Activated CD8-positive, alpha-beta memory T cell treated with anti-CD3 and anti-CD28 coated beads, Interleukin-2, amount 10 ng/mL, durations not matched to agents 7 days and 5 days (primary cell): ENCODE measurements at regions not wholly inside any gene's neighbourhood (a gene's known extent, or its start where the extent isn't known, plus 50 kb on each side); places are given as distances from the start of the nearest gene placed in this dataset.
"Not testable (repeated sequence)": the region's sequence is repeated elsewhere in the genome, so short reads cannot be mapped to it uniquely, and the experiment has no call there.

Source experiments
- ATAC-seq: fragments of 150-1000 bp; cut with Tn5 transposase; one replicate; pipeline ENCODE4 v1.10.0; 2021; ENCODE audit warnings: moderate library complexity
- CTCF ChIA-PET: fragments of 350-600 bp; sonication (Branson Sonifier 250); formaldehyde crosslinking; loops from one replicate; lab custom pipeline; 2021; ENCODE audit warnings: antibody characterized with exemption; lab: Charles Lee
- DNase-seq: peaks from one replicate; pipeline ENCODE4 v3.0.0-alpha.2; 2020
- H3K27ac Mint-ChIP-seq: one replicate; pipeline ENCODE4 v1.8.0; 2021; ENCODE audit warnings: mild to moderate bottlenecking, mixed read lengths
- H3K27me3 Mint-ChIP-seq: one replicate; pipeline ENCODE4 v1.8.0; 2021; ENCODE audit warnings: mixed read lengths
- H3K36me3 Mint-ChIP-seq: one replicate; pipeline ENCODE4 v1.8.0; 2021; ENCODE audit warnings: mild to moderate bottlenecking, mixed read lengths
- H3K4me1 Mint-ChIP-seq: one replicate; pipeline ENCODE4 v1.8.0; 2021; ENCODE audit warnings: mixed read lengths
- H3K4me3 Mint-ChIP-seq: one replicate; pipeline ENCODE4 v1.8.0; 2021; ENCODE audit warnings: mild to moderate bottlenecking, moderate library complexity, mixed read lengths
- H3K9me3 Mint-ChIP-seq: one replicate; pipeline ENCODE4 v1.8.0; 2022; ENCODE audit warnings: low read depth, mixed read lengths

DNA sequence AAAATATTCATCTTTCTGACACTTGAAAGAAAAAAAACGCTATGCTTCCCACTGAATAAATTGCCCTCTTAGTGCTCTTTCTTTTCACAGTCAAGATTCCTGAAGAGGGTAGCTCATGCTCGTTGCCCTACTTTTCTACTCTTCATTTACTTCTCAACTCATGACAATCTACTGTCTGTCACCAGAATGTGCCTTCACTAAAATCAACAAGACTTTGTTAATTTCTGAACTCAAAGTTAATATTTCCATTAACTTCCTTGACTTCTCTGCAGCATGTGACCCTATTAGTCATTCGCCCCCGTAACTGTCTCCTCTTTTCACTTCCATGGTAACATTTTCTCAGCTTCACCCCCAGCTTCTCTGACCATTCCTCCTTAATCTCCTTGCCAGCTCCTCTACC is 98.9 kb upstream of the MAPRE2 start:
- no peak overlapping the region for H3K27ac Mint-ChIP-seq
- H3K4me1 Mint-ChIP-seq, result no peaks in the 10 kb centered on the region
- H3K27me3 Mint-ChIP-seq, result peaks cover 20% of the 10 kb centered on the region
- H3K9me3 Mint-ChIP-seq, result no peaks in the 10 kb centered on the region
- DNase-seq (no peak), ATAC-seq (no peak)
- no peak overlapping the region for H3K4me3 Mint-ChIP-seq
- no peaks in the 10 kb centered on the region for H3K36me3 Mint-ChIP-seq
- CTCF ChIA-PET, result no interaction called here

DNA sequence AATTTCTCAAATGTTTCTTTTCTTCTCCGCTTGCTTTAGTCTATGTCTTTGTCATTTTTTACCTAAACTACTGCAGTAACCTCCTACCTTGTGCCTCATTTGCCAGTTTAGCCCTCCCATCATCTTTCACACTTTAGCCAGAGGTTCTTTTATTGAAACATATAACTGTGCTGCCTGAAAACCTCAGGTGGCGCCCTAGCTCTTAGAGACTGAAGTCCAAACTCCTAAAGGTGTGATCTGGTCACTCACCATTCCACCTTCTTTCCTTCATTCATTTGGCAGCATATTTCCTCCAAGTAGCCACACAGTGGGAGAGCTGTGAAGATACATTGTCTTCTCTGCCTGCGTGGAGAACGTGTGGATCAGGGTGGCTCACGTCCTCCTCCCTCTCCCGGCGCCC is 98.2 kb upstream of the MAPRE2 start:
- H3K27ac Mint-ChIP-seq, result no peak overlapping the region
- H3K4me1 Mint-ChIP-seq, result no peaks in the 10 kb centered on the region
- CTCF ChIA-PET, result no interaction called here
- no peaks in the 10 kb centered on the region for H3K9me3 Mint-ChIP-seq
- H3K36me3 Mint-ChIP-seq, result no peaks in the 10 kb centered on the region
- no peak for DNase-seq
- H3K4me3 Mint-ChIP-seq, result no peak overlapping the region
- ATAC-seq, result no peak
- peaks cover 15% of the 10 kb centered on the region for H3K27me3 Mint-ChIP-seq

DNA sequence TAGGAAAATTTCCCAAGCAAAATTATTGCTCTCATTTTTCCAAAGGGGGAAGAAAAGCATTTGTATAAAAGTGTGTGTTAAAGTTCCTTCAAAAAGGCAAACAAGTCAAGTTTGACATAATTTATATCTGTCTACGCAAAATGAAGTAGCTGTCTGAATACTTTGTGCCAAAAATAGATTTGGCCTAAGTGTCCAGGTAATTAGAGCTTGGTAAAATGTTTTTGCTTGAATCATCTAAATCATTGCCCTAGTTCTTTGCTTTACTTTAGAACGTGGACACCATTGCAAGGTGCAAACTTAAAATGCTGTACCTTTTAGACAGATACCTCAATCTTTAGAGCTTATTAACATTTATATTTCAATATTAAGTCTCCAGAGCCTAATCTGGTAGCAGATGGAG is 97.6 kb upstream of the MAPRE2 start:
- H3K9me3 Mint-ChIP-seq, result no peaks in the 10 kb centered on the region
- H3K27me3 Mint-ChIP-seq, result peaks cover 15% of the 10 kb centered on the region
- CTCF ChIA-PET, result no interaction called here
- no peaks in the 10 kb centered on the region for H3K36me3 Mint-ChIP-seq
- DNase-seq (no peak), ATAC-seq (no peak)
- no peak overlapping the region for H3K4me3 Mint-ChIP-seq
- H3K27ac Mint-ChIP-seq, result no peak overlapping the region
- no peaks in the 10 kb centered on the region for H3K4me1 Mint-ChIP-seq

DNA sequence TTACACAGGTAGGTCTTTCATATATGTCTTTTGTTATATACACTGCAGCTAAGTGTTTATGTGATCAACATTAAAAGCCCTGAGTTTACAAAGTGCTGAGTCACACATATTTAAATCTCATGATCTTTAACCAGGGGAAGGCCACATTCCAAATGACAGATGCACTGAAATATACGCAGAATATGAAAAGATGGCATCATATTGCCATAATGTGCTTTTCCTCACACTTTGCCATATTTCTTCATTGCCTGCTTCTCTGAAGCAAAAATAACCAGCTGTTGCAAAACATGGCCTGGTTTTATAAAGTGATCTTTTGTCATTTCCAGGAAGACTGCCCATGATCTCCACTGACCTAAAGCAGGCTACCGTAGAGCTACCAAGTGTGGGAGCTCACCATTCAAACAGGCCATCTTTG is 93.5 kb upstream of the MAPRE2 start:
- no peaks in the 10 kb centered on the region for H3K4me1 Mint-ChIP-seq
- ATAC-seq (no peak), DNase-seq (no peak)
- no peak overlapping the region for H3K4me3 Mint-ChIP-seq
- H3K36me3 Mint-ChIP-seq, result no peaks in the 10 kb centered on the region
- H3K27ac Mint-ChIP-seq, result no peak overlapping the region
- H3K9me3 Mint-ChIP-seq, result no peaks in the 10 kb centered on the region
- CTCF ChIA-PET, result no interaction called here
- H3K27me3 Mint-ChIP-seq, result peaks cover 6% of the 10 kb centered on the region

DNA sequence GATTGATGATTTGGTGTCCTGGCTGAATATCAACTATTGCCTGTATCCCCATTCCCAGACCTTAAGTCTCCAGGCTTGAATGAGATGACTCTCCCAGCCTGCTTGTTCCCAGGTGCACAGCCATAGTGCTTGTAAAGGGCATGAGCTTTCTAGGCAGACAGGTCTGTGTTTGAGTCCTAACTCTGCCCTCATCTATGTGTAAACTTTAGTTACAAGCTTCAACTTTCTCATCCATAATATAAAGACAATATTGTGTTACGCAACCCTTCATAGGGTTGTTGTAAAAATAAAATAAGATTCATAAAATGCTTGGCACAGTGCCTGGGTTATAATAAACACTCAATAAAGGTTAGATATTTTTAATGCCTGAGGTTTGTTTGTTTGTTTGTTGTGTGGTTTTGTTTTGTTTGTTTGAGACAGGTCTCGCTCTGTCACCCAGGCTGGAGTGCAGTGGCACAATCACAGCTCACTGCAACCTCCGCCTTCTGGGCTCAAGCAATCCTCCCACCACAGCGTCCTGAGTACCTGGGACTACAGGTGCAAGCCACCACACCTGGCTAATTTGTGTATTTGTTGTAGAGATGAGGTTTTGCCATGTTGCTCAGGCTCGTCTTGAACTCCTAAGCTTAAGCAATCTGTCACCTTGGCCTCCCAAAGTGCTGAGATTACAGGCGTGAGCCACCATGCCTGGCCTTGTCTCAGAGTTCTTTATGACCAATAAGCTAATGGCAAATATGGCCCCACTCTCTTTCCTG is 89.4 kb upstream of the MAPRE2 start:
- Mint-ChIP-seq H3K36me3 (no peaks in the 10 kb centered on the region), H3K27ac (no peak overlapping the region), H3K9me3 (no peaks in the 10 kb centered on the region), H3K27me3 (peaks cover 11% of the 10 kb centered on the region), H3K4me3 (no peak overlapping the region), H3K4me1 (no peaks in the 10 kb centered on the region)
- CTCF ChIA-PET, result no interaction called here
- DNase-seq (no peak), ATAC-seq (no peak)

DNA sequence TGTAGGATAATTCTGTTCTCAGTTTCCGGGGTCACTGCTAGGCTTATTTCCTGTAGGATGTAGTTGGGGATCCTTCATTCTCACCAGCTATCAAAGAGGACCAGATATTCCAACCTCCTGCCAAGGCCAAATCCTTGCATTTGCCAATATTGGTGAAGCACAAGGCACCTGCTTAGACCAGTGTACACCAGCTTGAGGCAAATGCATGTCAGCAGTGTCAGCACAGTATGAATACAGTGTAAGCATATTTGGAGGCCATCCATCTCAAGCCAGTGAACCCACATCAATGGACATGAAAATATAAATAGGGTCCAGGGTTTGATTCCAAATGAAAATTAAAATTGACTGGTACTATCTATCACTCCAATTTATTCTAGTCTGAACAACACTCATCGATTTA is 88.0 kb upstream of the MAPRE2 start:
- Mint-ChIP-seq H3K27me3 (peaks cover 20% of the 10 kb centered on the region), H3K4me3 (no peak overlapping the region), H3K9me3 (no peaks in the 10 kb centered on the region), H3K27ac (no peak overlapping the region), H3K4me1 (no peaks in the 10 kb centered on the region), H3K36me3 (no peaks in the 10 kb centered on the region)
- ATAC-seq (no peak), DNase-seq (no peak)
- CTCF ChIA-PET, result no interaction called here

DNA sequence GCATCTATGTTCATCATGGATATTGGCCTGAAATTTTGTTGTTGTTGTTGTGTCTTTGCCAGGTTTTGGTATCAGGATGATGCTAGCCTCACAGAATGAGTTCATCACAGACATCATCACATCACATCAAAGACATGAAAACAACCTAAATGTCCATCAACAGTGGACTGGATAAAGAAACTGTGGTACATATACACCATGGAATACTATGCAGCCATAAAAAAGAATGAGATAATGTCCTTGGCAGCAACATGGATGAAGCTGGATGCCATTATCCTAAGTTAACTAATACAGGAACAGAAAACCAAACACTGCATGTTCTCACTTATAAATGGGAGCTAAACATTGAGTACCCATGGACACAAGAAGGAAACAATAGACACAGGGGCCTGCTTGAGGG is 85.7 kb upstream of the MAPRE2 start:
- CTCF ChIA-PET, H3K4me1 Mint-ChIP-seq, H3K27ac Mint-ChIP-seq, DNase-seq, H3K36me3 Mint-ChIP-seq, ATAC-seq, H3K9me3 Mint-ChIP-seq, H3K4me3 Mint-ChIP-seq: not testable (repeated sequence)
- H3K27me3 Mint-ChIP-seq, result peaks cover 31% of the 10 kb centered on the region

DNA sequence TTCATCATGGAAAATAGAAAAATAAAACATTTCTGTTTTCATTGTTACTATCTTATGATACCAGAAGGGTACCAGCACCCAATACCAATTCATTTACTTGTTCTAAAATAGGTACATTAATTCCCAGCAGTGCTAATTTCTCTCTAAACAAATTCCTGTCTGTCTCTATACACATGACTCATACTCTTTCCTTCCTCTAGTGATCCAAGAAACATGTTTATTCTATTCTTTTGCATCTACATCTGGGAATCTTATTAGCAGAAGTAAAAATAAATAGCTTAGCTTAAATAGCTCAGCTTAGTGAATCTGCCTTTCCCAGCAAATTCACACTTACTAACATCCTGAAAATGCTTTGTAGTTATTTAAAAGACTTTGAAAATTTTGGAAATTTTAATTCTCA is 84.5 kb upstream of the MAPRE2 start:
- Mint-ChIP-seq H3K27me3 (peaks cover 35% of the 10 kb centered on the region), H3K27ac (no peak overlapping the region), H3K4me3 (no peak overlapping the region), H3K4me1 (no peaks in the 10 kb centered on the region), H3K9me3 (no peaks in the 10 kb centered on the region), H3K36me3 (no peaks in the 10 kb centered on the region)
- CTCF ChIA-PET, result no interaction called here
- DNase-seq (no peak), ATAC-seq (no peak)

DNA sequence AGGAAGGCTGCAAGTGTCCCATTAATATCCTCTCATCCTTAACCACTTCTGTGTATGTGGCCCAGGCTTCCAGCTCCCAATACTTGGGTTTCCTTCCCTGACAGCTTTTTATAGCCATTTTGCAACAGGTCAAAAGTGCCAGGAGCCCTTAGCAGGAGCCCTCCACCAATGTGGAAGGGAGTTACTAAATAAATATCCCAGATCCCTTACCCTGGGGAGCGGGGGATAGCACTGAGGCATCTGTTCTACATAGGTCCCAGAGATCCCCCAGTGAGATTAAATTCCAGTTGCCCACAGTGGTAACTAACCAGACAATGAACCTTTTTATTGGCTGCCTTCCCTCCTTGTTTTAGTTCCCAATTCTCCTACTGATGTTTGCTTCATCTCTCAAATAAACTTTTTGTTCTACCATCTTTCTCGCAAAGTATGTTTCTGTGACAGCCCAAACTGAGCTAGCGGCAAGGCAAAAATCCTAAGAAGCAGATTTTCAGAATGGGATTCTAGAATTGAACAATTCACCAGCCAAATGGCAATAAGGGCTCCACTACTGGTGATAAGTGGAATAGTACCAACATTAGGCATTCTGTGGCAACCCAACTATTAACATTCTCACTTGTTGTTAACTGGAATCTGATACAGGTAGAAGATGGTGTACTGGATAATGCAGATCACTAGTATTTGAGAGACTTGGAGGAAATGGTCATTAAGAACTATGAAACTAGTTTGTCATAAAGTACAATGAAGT is 83.9 kb upstream of the MAPRE2 start:
- H3K4me3 Mint-ChIP-seq, result no peak overlapping the region
- CTCF ChIA-PET, result no interaction called here
- no peak for ATAC-seq
- DNase-seq, result no peak
- H3K9me3 Mint-ChIP-seq, result no peaks in the 10 kb centered on the region
- no peaks in the 10 kb centered on the region for H3K36me3 Mint-ChIP-seq
- peaks cover 35% of the 10 kb centered on the region for H3K27me3 Mint-ChIP-seq
- H3K4me1 Mint-ChIP-seq, result no peaks in the 10 kb centered on the region
- H3K27ac Mint-ChIP-seq, result no peak overlapping the region

DNA sequence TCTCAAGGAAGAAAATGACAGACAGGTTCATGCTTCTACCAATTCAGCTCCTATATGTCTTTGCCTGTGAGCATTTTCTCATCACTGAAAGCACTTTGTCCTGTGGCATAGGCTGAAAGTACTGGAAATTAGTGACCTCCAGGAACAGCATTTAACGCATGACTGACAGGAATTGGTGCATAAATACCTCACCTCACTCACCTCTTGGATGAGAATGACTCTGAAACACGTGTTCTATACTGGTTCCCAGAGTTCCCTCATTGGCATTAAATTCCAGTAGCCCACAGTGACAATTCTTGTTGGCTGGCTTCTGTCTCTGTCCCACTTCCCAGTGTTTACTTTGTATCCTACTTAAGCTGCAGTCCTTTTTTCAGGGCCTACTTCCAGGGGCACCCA is 83.4 kb upstream of the MAPRE2 start:
- peaks cover 35% of the 10 kb centered on the region for H3K27me3 Mint-ChIP-seq
- CTCF ChIA-PET, result no interaction called here
- H3K4me3 Mint-ChIP-seq, result no peak overlapping the region
- DNase-seq, result no peak
- no peaks in the 10 kb centered on the region for H3K9me3 Mint-ChIP-seq
- no peaks in the 10 kb centered on the region for H3K36me3 Mint-ChIP-seq
- H3K27ac Mint-ChIP-seq, result no peak overlapping the region
- H3K4me1 Mint-ChIP-seq, result no peaks in the 10 kb centered on the region
- ATAC-seq, result no peak

DNA sequence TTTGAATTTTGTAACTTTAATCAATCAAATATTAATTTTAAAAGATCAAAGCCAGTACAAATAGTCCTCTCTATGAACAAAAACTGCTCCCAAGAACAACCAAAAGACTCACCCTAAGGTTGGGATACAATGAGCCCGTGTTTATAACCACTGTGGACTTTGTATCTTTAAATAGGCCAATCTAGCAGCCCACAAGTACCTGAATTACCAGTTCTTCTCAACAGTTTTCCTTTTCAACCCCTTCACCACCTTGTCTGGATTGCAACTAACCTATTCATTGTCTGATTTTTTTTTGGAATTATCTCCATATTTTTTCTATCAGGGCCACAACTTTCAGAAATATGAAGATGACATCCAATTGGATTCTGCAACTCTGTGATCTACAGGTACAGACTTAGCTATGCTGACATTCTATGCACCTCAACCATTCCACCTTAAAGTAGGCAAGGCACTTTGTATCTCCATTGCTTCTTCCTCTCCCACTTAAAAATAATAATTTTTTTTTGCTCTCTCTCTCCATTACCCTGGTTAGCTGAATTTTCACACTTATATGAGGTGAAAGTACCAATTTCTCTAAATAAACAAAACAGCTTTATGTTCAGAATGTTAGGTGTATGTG is 81.9 kb upstream of the MAPRE2 start:
- Mint-ChIP-seq H3K27ac (no peak overlapping the region), H3K36me3 (no peaks in the 10 kb centered on the region), H3K9me3 (no peaks in the 10 kb centered on the region), H3K4me3 (no peak overlapping the region), H3K4me1 (no peaks in the 10 kb centered on the region), H3K27me3 (peaks cover 33% of the 10 kb centered on the region)
- CTCF ChIA-PET, result no interaction called here
- no peak for DNase-seq
- ATAC-seq, result no peak

DNA sequence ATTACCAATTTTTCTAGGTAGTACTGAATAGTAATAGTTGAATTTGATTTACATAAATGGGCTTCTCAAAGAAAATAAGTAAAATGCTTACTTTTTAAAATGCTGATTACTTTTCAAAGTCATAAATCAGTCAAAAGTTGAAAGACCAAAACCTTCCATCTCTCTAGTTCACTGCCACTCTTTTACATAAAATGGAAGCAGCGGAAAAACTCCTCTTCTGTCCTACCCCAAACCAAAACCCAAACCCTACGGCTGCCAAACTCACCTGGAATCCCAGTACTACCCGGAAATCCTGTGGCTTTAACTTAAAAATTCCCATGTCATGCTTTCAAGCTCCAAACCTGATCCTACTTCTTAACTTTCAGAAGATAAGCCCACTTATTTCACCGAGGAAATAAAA is 81.2 kb upstream of the MAPRE2 start:
- CTCF ChIA-PET, result no interaction called here
- Mint-ChIP-seq H3K9me3 (no peaks in the 10 kb centered on the region), H3K27me3 (peaks cover 28% of the 10 kb centered on the region), H3K4me1 (no peaks in the 10 kb centered on the region), H3K4me3 (no peak overlapping the region), H3K36me3 (no peaks in the 10 kb centered on the region), H3K27ac (no peak overlapping the region)
- ATAC-seq (no peak), DNase-seq (no peak)

DNA sequence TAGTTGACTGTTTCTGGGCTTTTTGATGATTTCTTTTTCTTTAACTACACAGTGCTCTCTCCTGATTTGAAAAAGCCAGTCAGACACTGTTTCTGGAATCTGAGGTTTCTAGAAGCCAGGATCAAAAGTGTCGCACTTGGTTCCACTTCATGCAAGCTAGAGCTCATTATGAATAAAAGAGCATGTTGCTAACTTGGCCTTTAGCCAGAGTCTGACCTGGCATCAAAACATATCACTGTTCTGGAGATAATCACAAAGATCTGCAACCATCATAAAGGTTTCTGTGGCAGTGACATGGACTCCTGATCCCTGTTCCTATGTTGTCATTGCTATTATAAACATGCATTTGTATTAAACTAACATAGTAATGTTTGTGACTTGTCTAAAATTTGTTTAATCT is 76.1 kb upstream of the MAPRE2 start:
- Mint-ChIP-seq H3K9me3 (no peaks in the 10 kb centered on the region), H3K27me3 (peaks cover 11% of the 10 kb centered on the region), H3K4me1 (no peaks in the 10 kb centered on the region), H3K36me3 (no peaks in the 10 kb centered on the region), H3K27ac (no peak overlapping the region), H3K4me3 (no peak overlapping the region)
- CTCF ChIA-PET, result no interaction called here
- ATAC-seq, result no peak
- no peak for DNase-seq

DNA sequence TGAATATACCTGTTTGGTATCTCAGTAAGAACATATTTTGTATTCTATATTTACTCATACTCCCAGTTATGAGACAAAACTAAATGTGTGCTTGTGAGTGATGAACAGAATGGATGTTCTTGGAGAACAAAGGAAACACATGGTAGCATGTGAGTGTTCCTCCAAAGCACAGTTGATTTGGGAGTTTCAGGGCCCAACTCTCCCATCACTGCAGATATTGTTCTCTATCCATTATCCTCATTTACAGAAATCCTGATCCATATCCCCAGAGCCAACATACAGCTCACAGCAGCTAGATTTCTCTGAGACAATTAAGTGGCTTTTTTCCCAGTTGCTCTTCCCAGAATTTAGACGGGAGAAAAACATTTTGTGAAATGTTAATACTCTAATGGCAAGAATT is 75.6 kb upstream of the MAPRE2 start:
- no peaks in the 10 kb centered on the region for H3K36me3 Mint-ChIP-seq
- CTCF ChIA-PET, result no interaction called here
- H3K9me3 Mint-ChIP-seq, result no peaks in the 10 kb centered on the region
- ATAC-seq (no peak), DNase-seq (no peak)
- H3K4me1 Mint-ChIP-seq, result no peaks in the 10 kb centered on the region
- H3K4me3 Mint-ChIP-seq, result no peak overlapping the region
- H3K27ac Mint-ChIP-seq, result no peak overlapping the region
- peaks cover 13% of the 10 kb centered on the region for H3K27me3 Mint-ChIP-seq
